ENCODE measurements at regions not wholly inside any gene's neighbourhood (a gene's known extent, or its start where the extent isn't known, plus 50 kb on each side); places are given as distances from the start of the nearest gene placed in this dataset.

- Histone ChIP-seq H3K27me3 (ENCODE audit: low read depth) (peaks cover 52% of the 10 kb centered on the region), H3K4me1 (peaks cover 6% of the 10 kb centered on the region), H3K36me3 (no peaks in the 10 kb centered on the region), H3K9me3 (replicated peaks) (no peaks in the 10 kb centered on the region), H3K27ac (replicated peaks) (no peak overlapping the region), H3K4me3 (no peak overlapping the region)
- no peak for DNase-seq
- intact Hi-C loops (cut with micrococcal nuclease), result no loop called here
- TF ChIP-seq, protein P1, sequence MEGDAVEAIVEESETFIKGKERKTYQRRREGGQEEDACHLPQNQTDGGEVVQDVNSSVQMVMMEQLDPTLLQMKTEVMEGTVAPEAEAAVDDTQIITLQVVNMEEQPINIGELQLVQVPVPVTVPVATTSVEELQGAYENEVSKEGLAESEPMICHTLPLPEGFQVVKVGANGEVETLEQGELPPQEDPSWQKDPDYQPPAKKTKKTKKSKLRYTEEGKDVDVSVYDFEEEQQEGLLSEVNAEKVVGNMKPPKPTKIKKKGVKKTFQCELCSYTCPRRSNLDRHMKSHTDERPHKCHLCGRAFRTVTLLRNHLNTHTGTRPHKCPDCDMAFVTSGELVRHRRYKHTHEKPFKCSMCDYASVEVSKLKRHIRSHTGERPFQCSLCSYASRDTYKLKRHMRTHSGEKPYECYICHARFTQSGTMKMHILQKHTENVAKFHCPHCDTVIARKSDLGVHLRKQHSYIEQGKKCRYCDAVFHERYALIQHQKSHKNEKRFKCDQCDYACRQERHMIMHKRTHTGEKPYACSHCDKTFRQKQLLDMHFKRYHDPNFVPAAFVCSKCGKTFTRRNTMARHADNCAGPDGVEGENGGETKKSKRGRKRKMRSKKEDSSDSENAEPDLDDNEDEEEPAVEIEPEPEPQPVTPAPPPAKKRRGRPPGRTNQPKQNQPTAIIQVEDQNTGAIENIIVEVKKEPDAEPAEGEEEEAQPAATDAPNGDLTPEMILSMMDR (IDR thresholded peaks at IDR 0.05; ENCODE audit: borderline replicate concordance), result no peak
Measured at GRCh38 chr5:2300421-2300820, 417.7 kb upstream of the IRX4 start.

DNA sequence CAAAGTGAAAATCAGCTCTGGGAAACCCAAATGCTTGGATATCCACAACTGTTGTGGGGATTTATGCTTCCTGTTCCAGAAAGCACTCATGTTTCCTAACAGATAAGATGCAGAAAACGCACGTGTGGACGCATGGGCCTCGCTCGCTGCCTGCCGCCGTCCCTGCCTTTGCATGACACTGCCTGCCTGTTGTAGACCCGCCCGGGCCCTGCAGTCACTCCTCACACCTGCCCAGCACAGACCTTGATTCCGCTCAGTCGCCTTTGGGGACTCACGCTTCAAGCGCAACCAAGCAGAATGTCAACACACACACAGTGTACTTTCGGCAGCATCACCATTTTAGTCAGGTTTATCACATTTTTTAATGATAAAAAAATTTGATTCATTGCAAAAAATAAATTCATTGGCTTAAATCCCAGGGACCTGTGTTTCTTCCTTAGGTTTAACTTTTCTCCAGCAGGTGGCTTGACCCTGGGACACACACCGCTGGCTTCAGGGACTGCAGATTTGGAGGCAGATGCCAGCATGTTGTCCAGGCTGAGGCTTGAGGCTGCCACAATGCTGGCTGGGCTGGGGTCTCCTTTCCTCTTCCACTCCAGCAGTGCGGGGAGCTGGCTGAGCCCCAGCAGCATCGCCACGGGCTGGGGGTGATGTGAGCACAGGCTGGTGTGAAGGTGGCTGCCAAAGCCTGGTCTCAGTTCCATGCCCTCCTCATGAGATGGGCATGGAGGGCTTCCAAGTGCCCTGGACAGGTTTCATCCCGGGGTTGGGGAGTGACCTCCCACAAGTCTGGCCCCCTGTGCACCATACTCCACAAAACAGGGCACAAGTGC lies 416.9 kb upstream of the IRX4 start:
- Histone ChIP-seq H3K27ac (replicated peaks) (no peak overlapping the region), H3K4me1 (peaks cover under 1% of the 10 kb centered on the region), H3K9me3 (replicated peaks) (no peaks in the 10 kb centered on the region), H3K36me3 (no peaks in the 10 kb centered on the region), H3K4me3 (no peak overlapping the region), H3K27me3 (ENCODE audit: low read depth) (peaks cover 52% of the 10 kb centered on the region)
- DNase-seq, result no peak
- TF ChIP-seq, protein P1 (IDR thresholded peaks at IDR 0.05; ENCODE audit: borderline replicate concordance), result no peak
- intact Hi-C loops (cut with micrococcal nuclease), result no loop called here

DNA sequence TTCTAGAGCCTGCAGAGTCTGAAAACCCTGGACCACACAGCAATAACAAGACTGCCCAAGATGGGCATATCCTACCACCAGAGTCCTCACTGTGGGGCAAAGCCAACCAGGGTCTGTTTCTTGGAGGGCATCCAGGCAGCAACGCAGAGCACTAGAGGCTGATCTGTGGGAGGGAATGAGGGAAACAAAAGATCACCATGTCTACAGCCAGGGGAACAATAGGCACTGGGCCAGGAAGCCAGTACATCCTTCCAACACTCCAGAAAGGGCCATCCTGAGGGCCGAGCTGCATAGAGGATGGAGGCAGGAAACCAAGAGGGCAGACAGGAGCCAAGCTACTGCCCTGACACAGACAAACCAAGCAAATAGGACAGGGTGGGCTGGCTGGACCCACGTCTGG lies 416.1 kb upstream of the IRX4 start:
- TF ChIP-seq, protein P1 (IDR thresholded peaks at IDR 0.05; ENCODE audit: borderline replicate concordance), result no peak
- peaks cover 52% of the 10 kb centered on the region for H3K27me3 ChIP-seq (ENCODE audit: low read depth)
- intact Hi-C loops (cut with micrococcal nuclease), result no loop called here
- no peaks in the 10 kb centered on the region for H3K9me3 ChIP-seq (replicated peaks)
- H3K4me1 ChIP-seq, result no peaks in the 10 kb centered on the region
- no peak overlapping the region for H3K4me3 ChIP-seq
- no peak overlapping the region for H3K27ac ChIP-seq (replicated peaks)
- H3K36me3 ChIP-seq, result no peaks in the 10 kb centered on the region
- DNase-seq, result no peak

DNA sequence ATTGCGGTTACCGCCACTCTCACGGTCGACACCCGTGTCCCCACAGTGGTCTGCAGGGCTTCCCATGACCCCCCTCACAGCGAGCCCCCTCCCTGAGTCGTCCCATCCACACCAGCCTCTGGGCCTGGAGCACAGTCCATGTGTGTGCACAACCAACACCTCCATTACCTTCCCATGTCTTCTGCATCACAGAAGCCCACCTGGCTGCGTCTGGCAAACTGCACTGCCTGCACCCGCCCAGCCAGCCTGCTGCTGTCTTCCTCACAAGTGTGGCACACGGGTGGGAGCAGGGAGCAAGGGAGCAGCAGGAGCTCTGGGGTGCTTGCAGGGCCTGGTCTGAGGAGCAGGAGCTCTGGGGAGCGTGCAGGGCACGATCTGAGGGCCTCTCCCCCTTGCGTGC lies 415.3 kb upstream of the IRX4 start:
- no peaks in the 10 kb centered on the region for H3K4me1 ChIP-seq
- H3K4me3 ChIP-seq, result no peak overlapping the region
- intact Hi-C loops (cut with micrococcal nuclease), result no loop called here
- no peak for DNase-seq
- no peak overlapping the region for H3K27ac ChIP-seq (replicated peaks)
- peaks cover 48% of the 10 kb centered on the region for H3K27me3 ChIP-seq (ENCODE audit: low read depth)
- no peaks in the 10 kb centered on the region for H3K36me3 ChIP-seq
- TF ChIP-seq, protein P1 (IDR thresholded peaks at IDR 0.05; ENCODE audit: borderline replicate concordance), result no peak
- peaks cover under 1% of the 10 kb centered on the region for H3K9me3 ChIP-seq (replicated peaks)

DNA sequence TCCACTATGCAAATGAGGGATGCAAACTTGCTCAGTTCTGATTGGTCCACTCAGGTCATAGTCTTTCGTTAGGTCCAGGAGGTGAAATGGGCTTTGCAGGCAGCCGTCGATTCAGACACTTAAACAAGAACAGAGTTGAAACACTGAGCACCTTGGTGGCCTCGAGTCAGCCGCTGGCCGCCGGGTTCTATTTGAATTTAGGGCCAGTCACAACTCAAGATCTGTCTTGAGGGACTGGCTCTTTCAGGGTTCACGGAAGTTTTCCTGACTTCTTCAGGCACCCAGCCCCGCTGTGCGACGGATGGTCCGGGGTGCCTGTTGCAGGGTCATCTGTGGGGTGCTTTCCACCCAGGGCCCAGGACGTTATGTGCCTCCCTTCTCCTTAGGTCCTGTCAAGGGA lies 412.8 kb upstream of the IRX4 start:
- peaks cover 6% of the 10 kb centered on the region for H3K9me3 ChIP-seq (replicated peaks)
- no peak for DNase-seq
- TF ChIP-seq, protein P1 (IDR thresholded peaks at IDR 0.05; ENCODE audit: borderline replicate concordance), result no peak
- H3K27me3 ChIP-seq (ENCODE audit: low read depth), result peaks cover 35% of the 10 kb centered on the region
- no peaks in the 10 kb centered on the region for H3K4me1 ChIP-seq
- intact Hi-C loops (cut with micrococcal nuclease), result no loop called here
- no peaks in the 10 kb centered on the region for H3K36me3 ChIP-seq
- no peak overlapping the region for H3K4me3 ChIP-seq
- no peak overlapping the region for H3K27ac ChIP-seq (replicated peaks)

All from left ventricle myocardium inferior (tissue), 1 donor.